ENCODE measurements at regions not wholly inside any gene's neighbourhood (a gene's known extent, or its start where the extent isn't known, plus 50 kb on each side); places are given as distances from the start of the nearest gene placed in this dataset.
"Not testable (repeated sequence)": the region's sequence is repeated elsewhere in the genome, so short reads cannot be mapped to it uniquely, and the experiment has no call there.

DNA sequence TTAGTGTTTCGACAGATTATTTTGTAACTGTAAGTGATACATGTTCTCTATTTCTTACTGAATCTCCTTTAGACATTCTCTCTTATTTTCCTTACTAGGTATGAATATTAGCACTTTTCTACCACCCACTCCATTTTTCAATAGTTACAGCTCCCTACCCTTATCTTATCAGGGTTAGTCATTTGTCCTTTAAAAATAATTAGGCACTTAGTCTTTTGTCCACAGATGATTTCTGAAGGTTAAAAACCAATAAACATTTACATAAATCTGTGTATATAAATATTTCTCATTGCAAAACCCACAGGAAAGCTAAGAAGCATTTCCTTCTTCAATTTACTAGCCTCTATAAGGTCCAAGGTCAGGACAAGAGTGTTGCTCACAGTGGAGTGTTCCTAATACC is 624.1 kb upstream of the MIR17HG start:
- H3K27me3 Mint-ChIP-seq: no peaks in the 10 kb centered on the region
- H3K4me3 Mint-ChIP-seq: no peak overlapping the region
- H3K9me3 Mint-ChIP-seq: peaks cover 3 to 29% (median 5%) of the 10 kb centered on the region in 3 donors
- H3K4me1 Mint-ChIP-seq: no peaks in the 10 kb centered on the region
- no peaks in the 10 kb centered on the region for H3K36me3 Mint-ChIP-seq
- H3K27ac Mint-ChIP-seq: no peak overlapping the region

DNA sequence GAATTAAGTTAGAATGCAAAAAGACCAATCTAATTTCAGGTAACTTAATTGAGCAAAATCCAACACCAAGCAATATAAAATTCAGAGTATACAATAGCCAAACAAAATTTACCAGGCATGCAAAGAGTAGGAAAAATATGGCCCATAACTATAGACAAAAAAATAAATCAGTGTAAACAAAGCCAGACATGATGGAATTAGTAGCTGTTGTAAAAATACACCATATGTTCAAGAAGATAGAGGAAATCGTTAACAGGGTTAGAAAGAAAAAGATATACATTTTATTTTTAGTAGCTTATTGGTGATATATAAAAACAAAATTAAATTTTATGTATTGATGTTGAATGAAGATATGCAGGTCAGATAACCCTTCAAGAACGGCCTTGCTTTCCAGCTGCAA is 621.1 kb upstream of the MIR17HG start:
- Mint-ChIP-seq H3K9me3 (peaks cover 1 to 21% (median 3%) of the 10 kb centered on the region in 3 donors), H3K27ac (no peak overlapping the region), H3K36me3 (no peaks in the 10 kb centered on the region), H3K4me1 (no peaks in the 10 kb centered on the region), H3K4me3 (no peak overlapping the region), H3K27me3 (no peaks in the 10 kb centered on the region)

DNA sequence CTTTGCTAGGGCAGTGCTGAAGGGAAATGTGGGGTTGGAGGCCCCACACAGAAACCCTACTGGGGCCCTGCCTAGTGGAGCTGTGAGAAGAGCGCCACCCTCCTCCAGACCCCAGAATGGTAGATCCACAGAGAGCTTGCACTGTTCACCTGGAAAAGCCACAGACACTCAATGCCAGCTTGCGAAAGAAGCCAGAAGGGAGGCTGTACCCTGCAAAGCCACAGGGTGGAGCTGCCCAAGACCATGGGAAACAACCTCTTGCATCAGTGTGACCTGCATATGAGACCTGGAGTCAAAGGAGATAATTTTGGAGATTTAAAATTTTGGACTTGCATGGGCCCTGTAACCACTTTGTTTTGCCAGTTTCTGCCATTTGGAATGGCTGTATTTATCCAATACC is 615.4 kb upstream of the MIR17HG start:
- no peaks in the 10 kb centered on the region for H3K27me3 Mint-ChIP-seq
- H3K4me1 Mint-ChIP-seq: no peaks in the 10 kb centered on the region
- no peaks in the 10 kb centered on the region for H3K36me3 Mint-ChIP-seq
- no peak overlapping the region for H3K27ac Mint-ChIP-seq
- H3K4me3 Mint-ChIP-seq: no peak overlapping the region
- H3K9me3 Mint-ChIP-seq: peaks cover 0 to 11% (median 7%) of the 10 kb centered on the region in 3 donors

DNA sequence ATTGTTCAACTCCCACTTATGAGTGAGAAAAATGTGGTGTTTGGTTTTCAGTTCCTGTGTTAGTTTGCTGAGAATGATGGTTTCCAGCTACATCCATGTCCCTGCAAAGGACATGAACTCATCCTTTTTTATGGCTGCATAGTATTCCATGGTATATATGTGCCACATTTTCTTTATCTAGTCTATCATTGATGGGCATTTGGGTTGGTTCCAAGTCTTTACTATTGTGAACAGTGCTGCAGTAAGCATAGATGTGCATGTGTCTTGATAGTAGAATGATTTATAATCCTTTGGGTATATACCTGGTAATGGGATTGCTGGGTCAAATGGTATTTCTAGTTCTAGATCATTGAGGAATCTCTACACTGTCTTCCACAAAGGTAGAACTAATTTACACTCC is 613.0 kb upstream of the MIR17HG start:
- not testable (repeated sequence) for H3K36me3 Mint-ChIP-seq, H3K27me3 Mint-ChIP-seq, H3K4me3 Mint-ChIP-seq, H3K4me1 Mint-ChIP-seq, H3K27ac Mint-ChIP-seq
- peaks cover 0 to 11% (median 9%) of the 10 kb centered on the region in 3 donors for H3K9me3 Mint-ChIP-seq

DNA sequence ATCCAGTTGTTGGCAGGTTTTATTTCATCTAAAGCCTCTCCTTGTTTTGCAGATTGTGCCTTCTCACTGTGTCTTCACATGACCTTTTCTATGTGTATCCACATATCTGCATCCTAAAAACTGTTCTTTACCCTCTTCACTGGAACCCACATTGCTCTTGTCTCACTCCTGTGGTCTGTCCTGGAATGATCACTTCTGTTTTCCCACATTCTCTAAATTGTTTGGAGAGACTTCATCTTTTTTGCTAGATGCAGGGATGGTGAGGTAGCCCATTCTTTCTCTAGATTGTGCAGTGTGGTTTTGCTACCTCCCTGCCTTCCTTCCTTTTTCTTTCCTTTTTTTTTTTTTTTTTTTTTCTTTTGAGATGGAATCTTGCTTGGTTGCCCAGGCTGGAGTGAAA is 608.6 kb upstream of the MIR17HG start:
- Mint-ChIP-seq H3K27me3 (no peaks in the 10 kb centered on the region), H3K36me3 (no peaks in the 10 kb centered on the region), H3K4me1 (no peaks in the 10 kb centered on the region), H3K4me3 (no peak overlapping the region), H3K27ac (no peak overlapping the region), H3K9me3 (peaks cover 0 to 6% (median 5%) of the 10 kb centered on the region in 3 donors)

DNA sequence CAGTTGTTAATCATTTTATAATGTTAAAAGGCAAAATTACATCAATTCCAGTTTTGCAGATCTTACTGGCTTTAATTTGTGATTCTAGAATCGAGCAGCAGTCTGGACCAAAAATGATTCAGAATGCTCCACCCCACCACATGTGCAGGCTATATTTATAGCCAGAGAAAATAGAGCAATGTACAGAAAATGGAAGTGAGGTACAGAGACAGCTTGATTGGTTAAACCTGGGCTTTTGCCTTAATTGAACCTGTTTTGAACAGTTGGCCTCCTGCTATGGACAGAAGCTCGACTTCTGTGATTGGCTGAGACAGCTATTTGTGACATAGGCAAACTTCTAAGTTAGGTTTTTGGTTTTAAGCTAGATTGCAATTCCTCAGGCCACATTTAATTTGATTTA is 607.4 kb upstream of the MIR17HG start:
- Mint-ChIP-seq H3K4me1 (no peaks in the 10 kb centered on the region), H3K27me3 (no peaks in the 10 kb centered on the region), H3K9me3 (peaks cover 2 to 15% (median 9%) of the 10 kb centered on the region in 3 donors), H3K36me3 (no peaks in the 10 kb centered on the region), H3K27ac (no peak overlapping the region), H3K4me3 (no peak overlapping the region)

DNA sequence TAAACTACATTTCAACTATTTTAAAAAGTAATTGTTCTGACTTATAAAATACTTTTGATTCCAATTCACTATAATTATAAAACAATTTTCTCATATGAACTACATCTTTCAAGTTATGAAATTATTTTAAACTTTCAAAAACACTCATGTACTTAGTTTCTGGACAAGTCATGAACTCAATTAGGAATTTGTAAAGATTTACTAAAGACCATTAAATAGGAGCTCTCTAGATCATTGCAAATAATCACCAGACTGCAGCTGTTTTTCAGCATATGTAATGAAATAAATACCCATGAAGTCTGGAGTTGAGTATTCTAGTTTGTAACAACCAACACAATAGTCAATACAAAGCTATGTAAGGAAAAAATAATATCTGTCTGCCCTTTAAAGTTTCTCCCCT is 605.1 kb upstream of the MIR17HG start:
- H3K9me3 Mint-ChIP-seq: peaks cover 2 to 10% (median 6%) of the 10 kb centered on the region in 3 donors
- H3K27me3 Mint-ChIP-seq: no peaks in the 10 kb centered on the region
- no peaks in the 10 kb centered on the region for H3K4me1 Mint-ChIP-seq
- no peaks in the 10 kb centered on the region for H3K36me3 Mint-ChIP-seq
- H3K4me3 Mint-ChIP-seq: no peak overlapping the region
- no peak overlapping the region for H3K27ac Mint-ChIP-seq

DNA sequence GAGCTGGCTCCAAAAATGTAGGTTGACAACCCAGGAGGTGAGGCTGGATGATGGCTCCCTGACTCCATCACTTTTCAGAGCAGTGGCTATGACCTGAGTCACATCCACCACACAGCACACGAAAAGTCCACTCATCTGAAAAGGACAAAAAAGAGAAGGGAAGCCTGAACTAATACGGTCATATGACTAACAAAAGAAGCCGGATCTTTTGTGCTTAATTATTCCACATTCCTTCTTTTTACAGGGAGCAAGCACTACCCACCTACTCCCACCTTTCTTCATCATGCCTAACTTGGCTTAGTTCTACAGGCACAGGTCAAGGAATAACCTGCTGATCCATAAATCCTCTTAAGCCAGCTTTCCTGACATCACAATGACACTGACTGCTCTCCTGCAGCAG is 601.3 kb upstream of the MIR17HG start:
- no peak overlapping the region for H3K4me3 Mint-ChIP-seq
- H3K27ac Mint-ChIP-seq: no peak overlapping the region
- no peaks in the 10 kb centered on the region for H3K36me3 Mint-ChIP-seq
- H3K9me3 Mint-ChIP-seq: peaks cover 5 to 18% (median 8%) of the 10 kb centered on the region in 3 donors
- no peaks in the 10 kb centered on the region for H3K27me3 Mint-ChIP-seq
- no peaks in the 10 kb centered on the region for H3K4me1 Mint-ChIP-seq

DNA sequence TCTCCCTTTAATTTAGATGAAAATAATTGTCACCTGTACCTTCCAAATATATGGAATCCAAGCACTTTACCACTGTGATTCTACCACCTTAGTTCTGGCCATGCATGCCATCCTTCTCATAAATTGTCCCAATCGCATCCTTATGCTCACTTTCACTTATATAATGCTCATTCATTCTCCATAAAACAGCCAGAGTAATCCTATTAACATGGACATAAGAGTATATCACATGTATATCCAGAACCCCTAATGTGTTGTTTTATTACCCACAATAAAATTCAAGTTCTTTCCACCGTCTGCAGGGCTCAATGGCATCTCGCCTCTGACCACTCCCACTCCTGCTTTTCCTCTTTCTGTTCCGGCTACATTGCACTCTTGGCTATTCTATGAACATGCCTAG is 597.5 kb upstream of the MIR17HG start:
- H3K27ac Mint-ChIP-seq: no peak overlapping the region
- no peaks in the 10 kb centered on the region for H3K4me1 Mint-ChIP-seq
- peaks cover 4 to 8% (median 7%) of the 10 kb centered on the region in 3 donors for H3K9me3 Mint-ChIP-seq
- H3K27me3 Mint-ChIP-seq: no peaks in the 10 kb centered on the region
- no peaks in the 10 kb centered on the region for H3K36me3 Mint-ChIP-seq
- no peak overlapping the region for H3K4me3 Mint-ChIP-seq

DNA sequence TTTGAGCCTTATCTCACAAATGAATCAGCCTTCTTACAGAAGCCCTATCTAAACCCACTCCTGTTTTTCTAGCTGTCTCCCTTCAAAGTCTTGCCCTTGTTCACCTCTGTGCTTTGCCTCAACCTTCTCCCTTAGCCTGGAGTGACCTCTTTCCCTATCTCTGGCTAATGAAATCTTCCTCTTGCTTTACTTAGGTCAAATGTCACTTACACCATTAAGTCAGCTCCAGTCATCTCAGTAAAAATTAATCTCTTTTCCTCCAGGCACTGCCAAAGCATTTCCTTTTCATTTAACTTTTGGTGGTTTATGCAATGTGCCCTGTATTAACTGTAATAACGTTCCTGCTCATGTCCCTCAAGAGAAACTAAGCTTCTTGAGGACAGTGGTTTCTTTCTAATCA is 596.5 kb upstream of the MIR17HG start:
- Mint-ChIP-seq H3K9me3 (peaks cover 4 to 8% (median 7%) of the 10 kb centered on the region in 3 donors), H3K4me1 (no peaks in the 10 kb centered on the region), H3K27me3 (no peaks in the 10 kb centered on the region), H3K27ac (no peak overlapping the region), H3K4me3 (no peak overlapping the region), H3K36me3 (no peaks in the 10 kb centered on the region)

DNA sequence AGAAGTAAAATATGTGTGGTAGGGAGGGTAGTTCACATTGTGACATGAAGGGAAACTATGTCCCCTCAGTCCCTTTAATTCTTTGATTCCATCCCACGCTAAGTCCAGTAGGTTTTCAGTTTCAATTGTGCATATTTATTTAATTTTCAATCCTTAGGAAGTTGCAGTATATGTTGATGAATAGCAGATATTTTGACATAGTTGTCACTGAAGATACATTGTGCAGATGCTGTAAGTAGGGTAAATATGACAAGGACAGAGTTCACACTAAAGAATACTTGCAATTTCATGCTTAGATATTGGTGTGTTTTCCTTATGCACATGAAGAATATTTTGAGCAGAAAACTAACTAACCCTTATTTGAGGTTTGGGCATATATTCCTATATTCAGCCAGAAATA is 595.4 kb upstream of the MIR17HG start:
- H3K9me3 Mint-ChIP-seq: peaks cover 4 to 8% (median 7%) of the 10 kb centered on the region in 3 donors
- no peaks in the 10 kb centered on the region for H3K36me3 Mint-ChIP-seq
- no peak overlapping the region for H3K27ac Mint-ChIP-seq
- H3K4me1 Mint-ChIP-seq: no peaks in the 10 kb centered on the region
- no peaks in the 10 kb centered on the region for H3K27me3 Mint-ChIP-seq
- no peak overlapping the region for H3K4me3 Mint-ChIP-seq

DNA sequence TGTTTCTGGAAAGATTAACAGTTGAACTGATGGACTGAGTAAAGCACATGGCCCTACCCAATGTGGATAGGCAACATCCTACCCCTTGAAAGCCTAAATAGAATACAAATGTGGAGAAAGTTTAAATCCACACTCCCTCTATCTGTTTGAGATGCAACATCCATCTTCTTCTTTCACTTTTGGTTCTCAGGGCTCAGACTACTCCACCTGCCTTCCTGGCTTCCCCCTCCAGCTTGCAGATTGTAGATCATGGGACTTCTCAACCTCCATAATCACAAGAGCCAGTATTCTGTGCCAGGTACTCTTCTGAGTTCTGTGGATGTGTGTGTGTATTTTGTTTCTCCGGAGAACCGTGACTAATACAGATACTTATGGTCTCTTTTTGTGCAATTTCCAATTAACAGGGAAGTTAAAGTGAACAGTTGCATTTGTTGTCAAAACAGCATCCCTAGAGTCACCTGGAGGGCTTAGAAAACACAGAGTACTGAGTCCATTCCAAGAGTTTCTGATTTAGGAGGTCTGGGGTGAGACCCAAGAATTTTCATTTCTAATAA is 590.3 kb upstream of the MIR17HG start:
- peaks cover 2 to 10% (median 2%) of the 10 kb centered on the region in 3 donors for H3K9me3 Mint-ChIP-seq
- H3K27ac Mint-ChIP-seq: no peak overlapping the region
- no peaks in the 10 kb centered on the region for H3K27me3 Mint-ChIP-seq
- H3K4me3 Mint-ChIP-seq: no peak overlapping the region
- H3K4me1 Mint-ChIP-seq: no peaks in the 10 kb centered on the region
- no peaks in the 10 kb centered on the region for H3K36me3 Mint-ChIP-seq

DNA sequence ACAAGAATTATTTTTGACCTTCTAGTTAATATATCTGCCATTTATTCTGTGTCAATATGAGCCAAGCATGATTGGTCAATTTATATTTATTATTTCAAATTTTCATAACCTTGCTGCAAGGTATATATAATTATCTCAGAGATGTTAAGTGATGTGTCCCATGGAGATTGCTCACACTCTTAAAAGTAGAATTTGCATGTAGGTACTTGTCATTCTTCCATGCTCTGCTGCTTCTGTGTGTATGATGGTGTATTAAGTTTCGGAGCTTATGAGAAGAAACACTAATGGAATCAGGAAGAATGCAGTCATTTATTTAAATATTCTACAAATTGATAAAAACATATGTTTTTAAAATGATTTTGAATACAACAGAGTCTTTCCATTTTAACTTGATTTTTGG is 586.8 kb upstream of the MIR17HG start:
- Mint-ChIP-seq H3K4me1 (peaks cover 0 to 1% (median 0%) of the 10 kb centered on the region in 3 donors), H3K27ac (no peak overlapping the region), H3K36me3 (no peaks in the 10 kb centered on the region), H3K27me3 (no peaks in the 10 kb centered on the region), H3K4me3 (no peak overlapping the region), H3K9me3 (peaks cover 0 to 17% (median 0%) of the 10 kb centered on the region in 3 donors)

DNA sequence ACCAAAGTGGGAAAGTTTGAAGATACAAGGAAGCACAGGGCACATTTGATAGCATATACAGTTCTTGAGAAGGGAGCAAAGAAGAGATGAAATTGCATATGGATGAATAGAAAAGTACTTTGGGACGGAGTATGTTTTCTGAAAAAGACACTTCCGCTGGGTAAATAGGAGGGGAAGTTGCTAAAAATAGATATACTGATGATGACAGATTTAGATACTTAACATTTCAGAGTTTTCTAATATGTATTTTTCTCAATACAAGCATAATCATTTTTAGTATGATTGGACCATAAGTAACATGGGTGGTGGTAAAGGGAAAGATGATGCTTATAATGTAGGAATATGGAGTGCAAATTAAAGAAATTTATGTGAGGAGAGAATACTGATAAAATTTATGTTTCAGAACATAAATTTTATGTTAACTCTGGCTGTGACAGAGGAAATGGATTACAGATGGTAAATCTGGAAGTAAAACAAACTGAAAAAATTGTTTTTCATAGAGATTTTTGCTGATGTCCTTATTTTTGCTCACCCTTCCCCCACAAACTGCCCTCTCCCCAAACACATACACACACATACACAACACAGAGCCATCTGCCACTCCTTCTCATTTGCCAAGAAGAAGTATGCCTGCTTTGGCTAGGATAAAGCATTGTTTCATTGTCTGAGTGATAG is 583.9 kb upstream of the MIR17HG start:
- no peaks in the 10 kb centered on the region for H3K27me3 Mint-ChIP-seq
- H3K36me3 Mint-ChIP-seq: no peaks in the 10 kb centered on the region
- peaks cover 2 to 15% (median 2%) of the 10 kb centered on the region in 3 donors for H3K9me3 Mint-ChIP-seq
- H3K4me3 Mint-ChIP-seq: no peak overlapping the region
- H3K27ac Mint-ChIP-seq: no peak overlapping the region
- peaks cover 0 to 1% (median 0%) of the 10 kb centered on the region in 3 donors for H3K4me1 Mint-ChIP-seq

DNA sequence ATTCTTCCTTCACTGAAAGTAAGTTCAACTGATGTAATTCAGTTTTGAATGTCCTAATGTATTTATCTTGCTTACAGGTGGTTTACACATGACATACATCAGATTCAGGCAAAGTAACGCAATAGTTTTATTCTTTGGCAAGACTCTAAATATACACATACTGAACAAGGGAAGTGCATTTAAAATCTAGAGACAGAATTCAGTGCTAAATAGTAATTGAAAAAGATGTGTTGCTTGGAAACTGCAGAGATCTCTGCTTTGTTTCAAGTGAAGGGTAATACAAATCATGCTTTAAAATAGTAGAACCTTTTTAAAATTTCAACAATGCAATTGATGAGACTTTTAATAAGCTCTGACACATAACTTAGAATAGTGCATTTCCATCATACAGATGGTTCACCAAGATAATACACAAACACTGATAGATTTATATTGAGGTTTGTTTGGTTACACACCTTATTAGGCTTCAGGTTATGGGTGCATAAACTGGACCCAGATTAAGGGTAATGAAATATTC is 581.0 kb upstream of the MIR17HG start:
- Mint-ChIP-seq H3K4me3 (no peak overlapping the region), H3K4me1 (peaks cover 0 to 1% (median 0%) of the 10 kb centered on the region in 3 donors), H3K27me3 (no peaks in the 10 kb centered on the region), H3K36me3 (no peaks in the 10 kb centered on the region), H3K9me3 (peaks cover 2 to 10% (median 4%) of the 10 kb centered on the region in 3 donors), H3K27ac (no peak overlapping the region)

DNA sequence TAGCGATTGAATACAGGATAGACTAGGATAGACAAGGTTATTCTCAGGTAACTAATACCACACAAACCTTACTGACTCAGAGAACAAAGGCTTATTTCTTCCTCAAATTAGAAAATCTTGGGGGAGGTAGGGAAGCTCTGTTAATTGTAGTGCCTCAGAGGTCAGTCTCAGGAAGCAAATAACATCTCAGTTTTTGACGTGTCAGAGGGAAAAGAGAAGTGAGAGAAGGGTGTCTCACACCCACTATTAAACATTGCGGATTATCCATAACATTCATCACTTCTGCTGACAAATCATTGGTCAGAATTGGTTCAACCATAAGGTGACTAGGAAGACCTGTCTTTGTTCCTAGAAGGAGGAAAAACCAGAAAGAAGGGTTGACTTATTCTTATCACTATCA is 579.4 kb upstream of the MIR17HG start:
- Mint-ChIP-seq H3K36me3 (no peaks in the 10 kb centered on the region), H3K27ac (no peak overlapping the region), H3K4me1 (peaks cover 0 to 1% (median 0%) of the 10 kb centered on the region in 3 donors), H3K27me3 (no peaks in the 10 kb centered on the region), H3K9me3 (peaks cover 2 to 6% (median 4%) of the 10 kb centered on the region in 3 donors), H3K4me3 (no peak overlapping the region)
